Inflammatory macrophage treated with lipopolysaccharide for 4 hours (primary cell): ENCODE measurements at regions not wholly inside any gene's neighbourhood (a gene's known extent, or its start where the extent isn't known, plus 50 kb on each side); places are given as distances from the start of the nearest gene placed in this dataset.

Experiments
- DNase-seq: peaks from one replicate; pipeline ENCODE4 v3.0.0-alpha.2; 2020

DNA sequence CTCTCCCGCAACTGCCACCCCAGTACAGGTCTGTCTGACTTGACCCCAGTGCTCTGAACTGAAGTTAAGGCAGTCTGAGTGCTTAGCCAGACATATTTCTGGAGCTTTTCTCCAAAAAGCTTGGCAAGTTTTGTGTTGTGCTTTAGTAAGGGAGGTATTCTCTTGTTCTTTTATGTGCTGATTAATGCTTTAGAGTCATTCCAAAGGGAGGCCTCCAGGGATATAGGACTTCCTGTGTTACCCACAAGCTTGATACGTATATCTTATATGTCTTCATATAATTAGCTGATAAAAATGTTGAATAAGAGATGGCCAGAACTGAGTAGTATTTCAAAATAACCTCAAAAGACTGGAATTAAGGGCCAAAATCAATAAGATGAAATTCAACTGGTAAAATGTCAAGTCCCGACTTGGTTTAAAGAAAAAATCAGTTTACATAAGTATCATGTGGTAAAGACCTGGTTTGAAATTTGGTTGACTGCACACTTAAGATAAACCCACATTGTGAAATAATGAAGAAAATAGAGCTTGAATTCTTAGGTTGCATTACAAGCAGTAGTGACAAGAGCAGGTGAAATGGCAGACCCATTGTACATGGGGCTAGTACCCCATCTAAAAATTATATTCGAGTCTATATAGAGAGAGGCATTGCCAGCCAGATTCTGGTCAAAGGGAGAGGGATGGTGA, 226.9 kb downstream of the SNX19 start:
- DNase-seq = no peak

DNA sequence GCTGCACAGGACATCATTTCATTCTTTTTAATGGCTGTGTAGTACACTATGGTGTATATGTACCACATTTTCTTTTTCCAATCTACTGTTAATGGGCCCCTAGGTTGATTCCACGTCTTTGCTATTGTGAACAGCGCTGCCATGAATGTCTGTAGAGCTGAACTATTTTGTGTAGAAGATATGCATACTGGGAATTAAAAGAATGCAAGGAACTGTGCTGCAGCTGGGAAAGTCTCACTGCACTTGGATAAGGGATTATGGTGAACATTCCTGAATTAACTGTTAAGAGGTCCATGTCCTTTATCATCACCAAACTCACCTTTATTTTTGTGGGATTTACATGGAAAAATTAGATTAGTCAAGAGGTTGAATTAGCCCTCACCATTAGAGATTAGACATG, 224.7 kb downstream of the SNX19 start:
- no peak for DNase-seq

DNA sequence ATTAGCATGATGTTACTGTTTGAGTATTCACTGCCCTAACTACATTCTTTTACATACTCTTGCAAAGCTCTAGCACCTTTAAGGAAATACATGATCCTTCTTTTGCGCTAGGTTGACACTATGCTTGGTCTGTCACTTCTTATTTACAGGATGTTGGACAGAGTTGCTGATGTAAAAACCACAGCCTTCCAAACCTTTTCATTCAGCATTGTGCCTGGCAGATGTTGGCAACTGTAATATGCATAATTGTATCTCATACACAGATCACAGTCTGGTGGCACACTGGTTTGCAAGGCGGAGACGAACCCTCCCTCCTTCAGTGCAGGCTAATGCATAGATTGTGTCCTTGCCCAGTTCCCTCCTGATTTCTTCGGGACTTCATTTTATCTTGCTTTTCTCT, 224.1 kb downstream of the SNX19 start:
- no peak for DNase-seq

DNA sequence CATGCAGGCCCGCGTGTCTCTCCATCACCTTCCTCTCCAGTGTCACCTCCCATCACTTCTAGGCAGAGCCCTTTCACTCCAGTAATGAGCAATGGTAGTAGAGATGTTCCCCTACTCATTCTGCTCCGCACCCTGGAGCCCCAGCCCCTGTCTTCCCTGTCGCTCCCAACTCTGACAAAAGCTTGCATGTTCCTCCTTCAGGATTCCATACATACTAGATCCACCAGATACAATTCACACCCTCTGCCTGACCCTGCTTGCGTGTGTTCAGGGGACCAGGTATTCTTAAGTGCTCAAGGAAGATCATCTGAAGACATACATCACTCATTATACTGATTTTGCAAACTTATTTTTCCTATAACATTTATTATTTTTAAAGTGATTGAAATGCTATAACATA, 222.7 kb downstream of the SNX19 start:
- DNase-seq = no peak

DNA sequence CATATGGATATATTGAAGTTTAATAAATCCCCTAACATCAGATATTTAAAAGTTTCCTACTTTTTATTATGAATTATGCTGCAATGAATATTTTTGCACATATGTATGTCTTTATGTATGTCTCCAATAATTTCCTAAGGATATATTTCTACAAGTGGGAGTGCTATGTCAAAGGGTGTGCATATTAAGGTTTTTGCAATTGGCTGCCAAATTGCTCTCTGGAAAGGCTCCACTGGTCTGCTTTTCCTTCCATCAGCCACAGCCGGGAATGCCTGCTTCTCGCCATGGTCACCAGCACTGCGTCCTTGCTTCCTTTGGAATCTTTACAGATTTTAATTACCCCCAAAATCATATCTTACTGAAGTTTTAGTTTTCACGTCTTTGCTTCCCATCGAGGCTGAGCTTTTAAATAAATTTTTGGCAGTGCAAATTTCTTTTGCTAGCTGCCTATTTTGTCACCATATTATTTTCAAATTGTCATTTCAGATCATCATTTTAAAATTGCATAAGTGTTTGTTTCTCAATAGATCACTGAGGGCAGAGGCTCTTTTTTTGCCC, 221.7 kb downstream of the SNX19 start:
- no peak for DNase-seq

DNA sequence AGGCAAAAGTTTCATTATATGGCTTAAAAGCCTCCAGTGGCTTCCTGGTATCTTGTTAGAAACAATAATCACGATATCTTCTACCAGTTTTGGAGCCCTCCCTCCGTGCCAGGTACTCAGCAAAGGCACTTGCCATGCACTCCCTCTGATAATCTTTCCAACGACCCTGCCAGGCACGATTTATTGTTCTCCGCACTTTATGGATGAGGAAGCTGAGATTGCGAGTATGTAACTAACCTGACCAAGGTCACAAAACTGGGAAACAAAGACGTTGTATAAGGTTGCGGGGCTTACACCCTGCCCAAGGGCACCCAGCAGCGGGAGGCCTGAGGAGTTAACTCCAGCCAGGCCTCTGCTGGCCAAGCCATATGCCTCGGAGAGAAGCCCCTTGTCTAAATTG, 218.1 kb downstream of the SNX19 start:
- no peak for DNase-seq

DNA sequence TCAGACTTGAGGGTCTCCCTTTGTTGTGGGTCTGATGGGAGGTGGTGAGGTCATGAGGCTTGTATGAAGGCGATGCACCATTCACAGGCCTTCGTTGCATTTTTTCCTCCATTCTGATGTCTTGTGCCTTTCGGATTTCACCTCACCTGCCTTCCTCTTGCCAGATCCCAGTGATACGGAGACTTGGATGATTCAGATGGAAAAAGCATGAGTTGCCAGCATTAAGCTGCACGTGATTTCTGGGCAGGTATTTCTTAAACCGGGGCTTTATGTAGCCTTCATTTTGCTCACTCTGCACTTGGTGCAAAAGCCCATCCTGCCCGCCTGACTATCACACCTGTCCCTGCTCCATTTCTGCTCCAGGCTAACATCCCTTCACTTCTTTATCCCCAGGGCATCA, 216.7 kb downstream of the SNX19 start:
- no peak for DNase-seq

DNA sequence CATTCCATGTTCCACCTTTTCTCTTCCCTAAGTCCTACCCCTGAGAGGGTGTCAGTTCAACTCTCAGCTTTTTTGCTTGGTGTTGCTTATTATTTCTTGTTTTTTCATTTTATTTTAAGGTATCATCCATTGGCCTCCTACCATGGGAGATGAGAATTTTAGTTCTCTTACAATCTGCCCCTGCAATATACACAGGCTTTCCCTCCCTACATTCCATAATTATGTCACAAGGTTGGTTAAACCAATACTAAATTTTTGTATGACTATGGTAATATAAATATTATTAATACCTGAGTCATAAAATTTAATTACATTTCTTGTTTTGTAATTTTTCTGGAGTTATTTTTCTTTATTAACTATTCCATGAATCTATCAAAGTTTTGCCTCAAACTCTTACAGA, 216.2 kb downstream of the SNX19 start:
- no peak for DNase-seq

DNA sequence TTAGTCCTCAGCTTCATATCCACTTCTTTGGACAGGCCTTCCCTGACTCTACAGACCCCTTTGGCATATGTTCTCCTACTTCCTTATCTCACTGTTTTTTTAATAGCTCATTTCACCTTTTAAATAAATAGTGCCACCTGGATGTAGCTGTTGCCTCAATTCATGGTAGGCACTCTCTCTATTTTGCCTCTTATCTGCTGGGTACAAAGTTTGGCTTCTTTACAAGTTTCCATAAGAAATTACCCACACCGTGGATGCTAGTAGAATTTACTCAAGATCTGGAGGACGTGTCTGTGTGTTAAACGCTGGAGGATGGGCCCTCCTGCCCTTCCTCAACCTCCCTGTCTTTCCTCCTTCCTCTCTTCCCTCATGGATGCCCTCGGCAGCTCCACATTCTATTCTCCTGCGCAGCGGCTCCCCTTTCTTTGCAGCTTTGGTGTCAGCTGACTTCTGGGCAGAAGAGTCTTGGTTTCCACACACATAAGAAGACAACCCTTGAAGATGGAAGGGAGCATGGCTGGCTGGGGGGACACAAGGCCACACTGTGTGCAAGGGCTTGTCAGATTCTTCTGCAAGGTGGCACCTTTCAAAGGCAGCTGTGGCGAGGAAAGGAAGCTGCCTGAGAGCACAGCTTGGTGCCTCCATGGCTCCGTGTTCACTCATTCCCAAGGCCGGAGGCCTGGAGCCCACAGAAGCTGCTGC, 212.6 kb downstream of the SNX19 start:
- DNase-seq = no peak

DNA sequence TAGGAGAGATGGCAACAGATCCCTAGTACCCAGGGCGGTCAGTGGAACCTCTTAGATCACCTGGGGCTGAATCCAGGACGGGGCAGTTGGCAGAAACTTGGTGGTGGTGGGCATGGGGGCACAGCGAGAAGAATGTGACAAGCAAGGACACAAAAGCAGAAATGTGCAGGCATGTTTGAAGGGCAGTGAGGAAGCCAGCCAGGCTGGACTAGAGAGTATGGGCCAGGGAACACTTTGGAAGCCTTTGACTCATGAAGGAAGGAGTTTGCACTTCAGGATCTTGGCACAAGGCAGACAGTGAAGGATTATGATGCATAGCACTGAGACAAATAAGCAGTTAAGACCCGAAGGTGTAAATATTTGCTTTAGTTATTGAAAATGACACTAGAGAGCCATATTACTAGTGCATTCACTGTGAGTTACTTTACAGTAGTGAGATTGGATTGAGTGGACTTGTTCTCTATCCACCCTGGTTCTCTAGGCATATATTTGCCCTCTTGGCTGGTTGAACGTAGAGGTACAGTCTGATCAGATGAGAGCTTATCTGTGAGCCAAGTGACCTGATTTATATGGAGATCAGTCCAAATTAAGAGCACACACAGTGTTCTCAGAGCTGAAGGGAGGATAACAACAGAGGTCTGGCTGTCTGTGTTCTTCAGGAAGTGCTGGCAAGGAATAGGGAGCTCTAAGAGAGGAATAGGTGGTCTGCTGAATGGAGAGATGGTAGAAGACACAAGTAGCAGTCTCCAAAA, 210.4 kb downstream of the SNX19 start:
- no peak for DNase-seq

DNA sequence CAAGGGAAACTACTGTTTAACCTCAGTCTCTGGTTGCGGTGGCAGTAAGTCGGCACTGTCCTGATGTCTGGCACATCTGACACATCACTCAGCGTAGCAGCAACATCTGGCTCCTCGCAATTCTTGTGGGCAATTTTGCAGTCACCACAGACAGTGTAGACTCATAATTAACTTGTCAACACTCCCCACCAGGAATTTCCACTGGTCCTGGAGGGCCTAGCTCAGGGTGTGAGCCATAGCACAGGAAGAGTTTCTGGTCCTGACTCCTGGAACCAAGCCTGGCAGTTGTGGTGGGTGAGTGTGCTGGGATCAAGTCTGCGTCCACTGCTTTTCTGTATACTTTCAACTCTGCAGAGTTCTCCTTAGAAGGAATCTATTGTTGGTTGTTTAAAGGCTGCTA, 209.7 kb downstream of the SNX19 start:
- DNase-seq = no peak

DNA sequence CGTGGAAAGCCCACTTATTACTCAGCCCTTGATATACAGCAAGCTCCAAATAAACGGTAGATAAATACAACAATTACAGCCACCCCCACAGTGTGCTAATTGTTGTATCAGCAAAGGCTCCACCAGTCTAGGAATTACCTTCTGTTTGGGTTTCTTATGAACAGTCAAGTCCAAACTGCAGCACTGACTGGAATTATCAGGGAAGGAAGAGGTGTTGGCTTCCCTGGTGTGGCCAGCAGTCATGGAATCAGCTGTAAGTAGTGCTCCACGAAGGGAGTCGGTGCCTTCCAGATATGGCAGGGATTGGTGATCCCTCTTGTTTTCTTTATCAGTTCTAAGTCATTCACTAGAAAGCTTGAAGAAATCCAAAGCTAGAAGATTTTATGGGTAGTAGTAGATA, 209.1 kb downstream of the SNX19 start:
- DNase-seq = no peak

DNA sequence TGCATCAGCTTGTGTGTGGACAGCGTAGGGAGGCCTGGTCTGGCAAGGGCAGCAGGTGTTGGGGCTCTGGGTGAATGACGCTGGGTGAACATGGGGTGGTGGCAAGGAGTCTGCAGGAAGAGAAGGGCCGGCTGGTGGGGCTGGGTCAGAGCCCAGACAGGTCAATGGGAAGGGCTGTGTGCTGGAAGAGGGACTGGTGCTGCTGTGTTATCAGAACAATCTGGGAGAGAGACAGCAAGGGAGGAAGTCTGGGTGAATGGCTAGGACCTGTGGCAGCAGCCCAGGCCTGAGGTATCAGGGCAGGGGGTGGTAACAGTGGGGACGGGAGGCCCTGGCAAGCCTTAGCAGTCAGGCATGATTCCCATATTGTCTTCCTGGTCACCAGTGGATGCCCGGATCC, 206.7 kb downstream of the SNX19 start:
- no peak for DNase-seq

DNA sequence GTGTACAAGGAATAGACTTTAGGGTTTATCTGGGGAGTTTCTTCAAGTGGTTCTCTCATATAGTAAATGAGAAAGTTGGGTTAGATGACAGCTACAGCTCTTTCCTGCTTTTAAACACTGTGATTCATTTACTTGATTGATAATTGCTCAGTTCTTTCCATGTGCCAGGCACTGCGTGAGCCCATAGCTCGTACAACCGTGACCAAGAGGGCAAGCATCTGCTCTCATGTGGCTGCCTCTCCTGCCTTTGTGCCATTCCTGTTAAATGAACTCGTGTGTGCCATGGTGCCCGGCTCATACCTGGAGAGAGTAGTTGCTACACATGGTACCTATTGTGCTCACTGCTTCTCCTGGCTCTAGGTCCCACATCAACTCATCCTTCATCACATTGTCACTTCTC, 206.3 kb downstream of the SNX19 start:
- no peak for DNase-seq

DNA sequence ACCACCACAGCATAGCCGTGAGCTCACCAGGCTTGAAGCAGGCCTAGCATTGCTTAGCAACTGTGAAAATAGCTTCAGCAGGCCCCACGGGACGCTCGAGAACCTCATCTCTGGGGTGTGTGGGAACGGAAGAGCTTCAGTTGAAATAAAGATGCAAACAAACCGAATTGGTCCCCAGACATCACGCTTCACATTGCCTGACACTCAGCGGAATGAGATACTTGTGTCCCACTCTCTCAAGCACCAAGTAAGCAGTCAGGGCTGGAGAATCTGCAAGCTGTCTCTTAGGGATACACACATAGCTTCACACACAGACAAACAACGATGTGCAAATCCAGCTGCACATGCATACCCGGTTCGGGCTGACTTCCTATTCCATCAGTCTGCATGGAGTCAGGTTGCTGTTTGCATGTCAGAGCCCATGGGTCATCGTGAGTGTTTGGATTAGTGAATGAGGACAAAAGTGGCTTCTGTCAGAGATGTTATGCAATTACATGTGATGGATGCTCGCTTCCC, 205.7 kb downstream of the SNX19 start:
- no peak for DNase-seq

DNA sequence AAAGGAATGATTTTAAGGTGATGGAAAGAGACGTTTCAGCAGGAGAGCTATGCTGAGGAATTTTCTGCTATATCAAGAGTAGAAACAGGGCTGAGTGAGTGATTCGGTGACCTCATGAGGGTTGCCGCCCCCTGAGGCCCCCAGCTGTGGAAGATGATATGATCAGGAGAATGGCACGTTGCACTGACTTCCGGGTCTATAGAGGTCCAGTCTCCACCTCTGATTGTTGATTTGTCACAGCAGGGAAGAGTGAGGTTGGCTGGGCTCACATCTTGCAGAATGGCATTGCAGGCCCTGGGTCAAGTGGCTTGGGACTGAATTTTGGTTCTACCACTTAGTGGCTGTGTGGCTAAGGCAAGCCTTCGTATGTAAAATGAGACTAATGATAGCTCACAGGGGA, 205.1 kb downstream of the SNX19 start:
- DNase-seq = no peak

DNA sequence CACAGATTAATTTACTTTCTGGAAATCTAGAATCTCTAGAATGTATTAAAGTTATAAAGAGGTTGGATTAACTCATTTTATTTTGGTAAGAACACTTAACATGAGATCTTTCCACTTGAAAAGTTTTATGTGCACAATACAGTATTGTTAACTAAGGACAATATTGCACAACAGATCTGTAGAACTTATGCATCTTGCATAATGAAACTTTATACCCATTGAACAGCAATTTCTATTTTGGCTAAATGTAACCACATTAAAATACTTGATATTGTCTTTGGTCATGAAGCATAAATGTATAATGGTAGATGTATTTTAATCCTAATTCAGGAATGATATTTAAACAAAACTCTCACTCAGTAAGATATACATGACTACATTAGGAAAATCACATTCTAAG, 203.8 kb downstream of the SNX19 start:
- DNase-seq = no peak

DNA sequence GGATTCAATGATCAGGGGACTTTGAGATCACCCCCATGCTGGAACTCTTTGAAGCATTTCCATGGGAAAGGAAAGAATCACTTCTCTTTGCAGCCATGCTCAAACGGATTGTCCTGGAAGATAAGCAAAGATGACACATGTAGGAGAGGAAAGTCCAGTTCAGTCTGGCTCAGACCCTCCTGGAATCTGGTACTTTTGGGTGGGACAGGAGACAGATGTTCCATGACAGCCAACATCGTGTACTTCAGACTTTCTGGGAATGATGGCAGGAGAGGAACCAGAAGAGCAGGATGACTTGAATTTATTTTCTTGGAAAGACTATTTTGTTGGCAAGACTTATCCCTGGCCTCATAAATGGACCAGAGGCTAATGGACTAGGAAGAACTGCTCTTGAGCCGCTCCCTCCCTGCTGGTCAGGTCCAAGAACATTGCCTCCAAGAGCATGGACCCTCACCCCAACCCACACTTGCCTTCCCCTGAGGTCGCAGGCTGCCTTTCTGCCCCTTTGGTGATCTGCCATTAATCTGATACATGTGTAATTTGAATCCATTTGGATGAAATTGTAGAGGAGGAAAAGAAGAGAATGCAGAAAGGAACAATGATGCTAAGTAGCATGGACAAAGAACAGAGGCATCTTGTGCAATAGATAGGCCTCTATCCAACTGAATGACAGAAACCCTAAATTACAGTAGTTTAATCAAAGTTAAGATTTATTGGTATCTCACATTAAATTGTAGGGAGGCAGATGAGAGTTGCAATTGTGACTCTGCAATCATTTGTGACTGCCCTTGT, 201.0 kb downstream of the SNX19 start:
- no peak for DNase-seq

DNA sequence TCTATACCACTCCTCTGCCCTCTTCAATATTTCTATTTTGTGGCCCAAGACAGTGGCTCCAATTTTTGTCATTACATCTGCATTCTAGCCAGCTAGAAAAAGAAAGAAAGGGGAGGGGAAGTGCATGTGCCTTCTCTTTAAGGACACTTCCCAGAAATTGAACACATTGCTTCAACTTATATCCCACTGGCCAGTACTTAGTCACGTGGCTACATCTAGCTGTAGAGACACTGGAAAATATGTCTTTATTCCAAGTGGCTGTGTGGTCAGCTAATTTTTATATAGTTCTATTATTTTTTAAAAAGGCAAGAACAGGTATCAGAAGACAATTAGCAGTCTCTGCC, 200.4 kb downstream of the SNX19 start:
- no peak for DNase-seq

DNA sequence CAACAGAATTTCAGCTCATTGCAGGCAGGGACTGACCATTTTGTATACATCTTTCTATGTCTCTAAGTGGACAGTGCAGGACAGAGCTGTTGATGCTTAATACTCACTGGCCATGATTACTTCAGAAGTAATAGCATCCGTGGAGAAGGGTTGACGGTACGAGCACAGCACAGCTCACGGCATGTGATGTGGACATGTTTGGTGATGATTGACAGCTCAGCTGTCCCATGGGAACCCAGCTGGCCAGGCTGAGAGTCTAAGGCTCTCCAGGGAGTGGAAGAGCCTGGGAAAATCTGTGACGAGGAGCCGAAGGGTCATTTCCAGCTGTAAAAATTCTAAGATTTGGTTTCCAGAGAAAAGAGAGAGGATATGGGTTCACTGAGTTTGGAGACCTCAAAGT, 198.2 kb downstream of the SNX19 start:
- DNase-seq = no peak

DNA sequence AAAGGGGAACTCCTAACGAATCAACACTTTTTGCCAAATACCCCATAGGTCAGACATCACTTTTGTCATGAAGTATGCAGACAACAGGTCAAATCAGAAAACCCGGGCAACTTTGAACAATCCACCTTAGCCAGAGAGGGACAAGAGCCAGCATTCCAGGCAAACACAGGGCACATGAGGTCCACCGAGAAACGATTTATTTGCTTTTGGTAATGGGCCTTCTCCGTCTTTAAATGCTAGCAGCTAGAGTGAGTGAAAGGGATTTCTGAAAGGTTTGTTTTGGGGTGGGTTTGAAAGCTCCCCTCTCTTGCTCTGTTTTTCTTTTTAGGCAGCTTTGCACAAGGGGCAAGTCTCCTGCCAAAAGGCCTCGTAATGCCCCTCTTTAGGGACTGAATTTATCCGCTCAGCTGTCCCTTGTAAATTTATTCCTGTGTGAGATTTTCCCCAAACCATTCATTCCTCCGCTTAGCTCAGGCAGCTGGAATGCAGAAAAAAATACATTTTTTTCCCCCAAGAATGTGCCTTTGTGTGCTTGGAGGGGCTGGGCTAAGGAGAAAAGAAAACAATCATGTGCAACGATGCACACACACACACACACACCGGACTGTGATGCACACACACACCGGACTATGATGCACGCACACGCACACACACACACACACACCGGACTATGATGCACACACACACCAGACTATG, 196.9 kb downstream of the SNX19 start:
- DNase-seq = no peak
